ENCODE measurements at regions not wholly inside any gene's neighbourhood (a gene's known extent, or its start where the extent isn't known, plus 50 kb on each side); places are given as distances from the start of the nearest gene placed in this dataset.

DNA sequence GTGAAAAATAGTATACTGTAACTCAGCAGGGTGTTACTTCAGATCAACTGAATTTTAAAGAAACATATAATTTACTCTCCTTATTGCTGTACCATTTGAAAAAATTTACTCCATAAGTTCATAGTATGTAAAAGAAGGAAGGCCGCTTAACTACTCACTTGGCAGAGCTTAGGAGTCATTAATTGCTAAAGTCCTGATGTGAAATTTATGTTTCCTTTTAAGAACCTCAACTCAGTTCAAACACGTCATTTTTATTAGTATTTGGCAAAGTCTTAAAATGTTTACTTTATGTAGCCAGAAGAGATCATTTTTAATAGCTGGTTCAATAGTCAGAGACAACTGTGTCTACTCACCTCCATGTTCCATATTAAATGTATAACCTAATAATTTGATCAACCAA, 268.6 kb downstream of the CDH10 start:
- no peak for DNase-seq (ENCODE audit: low read depth)

DNA sequence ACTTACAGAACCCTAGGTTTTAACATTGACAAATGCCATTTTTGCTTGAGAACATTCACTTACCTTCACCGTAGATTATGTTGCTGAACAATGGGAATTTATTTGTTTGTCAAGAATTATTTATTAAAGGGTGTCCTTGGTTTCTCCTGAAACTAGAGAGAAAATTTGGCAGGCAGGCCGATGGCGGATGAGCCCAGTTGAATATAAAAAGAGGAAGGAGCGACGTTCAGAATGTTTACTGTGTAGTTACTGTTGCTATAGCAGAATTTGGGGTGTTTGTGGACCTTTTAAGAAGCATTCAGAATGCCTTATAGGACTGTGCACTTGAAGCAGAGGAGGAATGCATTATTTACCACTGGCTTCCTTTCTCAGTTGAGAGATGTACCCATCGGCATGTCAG, 268.2 kb downstream of the CDH10 start:
- DNase-seq (ENCODE audit: low read depth), result no peak

DNA sequence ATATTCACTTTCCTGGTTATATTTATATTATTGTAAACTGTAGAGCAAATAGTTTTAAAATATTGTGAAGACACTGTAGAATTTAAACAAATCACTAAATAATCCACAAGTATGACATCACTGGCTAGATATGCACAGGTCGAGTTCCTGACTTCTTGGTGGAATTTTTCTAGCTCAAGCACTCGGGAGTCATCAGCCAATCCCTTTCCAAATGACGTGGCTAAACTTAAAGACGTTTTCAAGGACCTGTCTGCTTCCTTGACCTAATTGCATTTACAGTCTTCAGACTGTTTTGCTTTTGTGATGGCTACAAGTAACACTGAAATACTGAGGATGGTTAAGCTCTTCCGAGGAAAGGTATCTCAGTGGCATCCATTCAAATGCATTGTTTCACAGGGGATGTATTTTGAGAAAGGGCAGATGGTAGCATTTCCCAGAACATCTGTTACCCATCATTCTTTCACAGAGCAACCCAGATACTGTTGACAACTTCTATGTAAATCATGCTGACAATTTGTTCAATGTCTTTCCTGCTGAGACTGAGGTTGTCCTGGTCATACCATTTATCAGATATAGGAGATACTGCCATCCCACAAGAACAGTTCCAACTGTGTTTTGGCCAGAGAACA, 262.8 kb downstream of the CDH10 start:
- DNase-seq (ENCODE audit: low read depth), result peak; percentile 37

DNA sequence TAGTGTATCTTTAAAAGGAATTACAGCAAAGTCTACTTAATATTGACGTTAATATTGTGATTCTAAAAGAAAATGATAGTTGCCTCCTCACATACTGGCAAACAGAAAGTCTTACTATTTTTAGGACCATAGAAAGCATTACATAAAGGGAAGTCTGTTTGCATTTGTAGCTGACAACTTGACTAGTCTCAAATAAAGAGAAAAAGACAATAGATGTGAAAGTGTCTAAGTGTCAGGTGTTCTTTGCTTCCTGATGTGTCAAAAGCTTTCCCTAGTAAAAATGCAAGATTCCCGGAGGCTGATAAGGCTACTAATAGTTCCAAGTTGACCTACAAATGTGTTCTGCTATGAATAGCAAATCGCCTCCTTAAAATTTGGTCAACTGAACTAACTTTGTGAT, 259.7 kb downstream of the CDH10 start:
- DNase-seq (ENCODE audit: low read depth), result no peak

DNA sequence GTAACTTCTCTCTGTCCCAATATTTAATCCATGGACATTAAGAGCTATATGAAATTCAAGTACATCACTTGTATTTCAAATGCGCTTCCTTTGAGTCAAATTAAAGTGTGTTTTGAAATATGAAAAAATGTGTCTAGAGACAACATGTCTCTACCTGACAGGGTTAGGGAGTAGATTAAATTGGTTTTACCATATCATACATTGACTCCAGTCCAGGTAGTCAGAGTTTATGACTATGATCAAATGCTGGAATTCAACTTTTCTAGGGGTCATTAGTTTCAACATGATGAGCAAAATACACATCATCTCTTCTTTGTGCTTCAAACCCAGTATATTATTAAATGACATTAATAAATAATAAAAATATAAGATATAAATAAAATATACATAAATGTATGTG, 259.2 kb downstream of the CDH10 start:
- DNase-seq (ENCODE audit: low read depth), result no peak

DNA sequence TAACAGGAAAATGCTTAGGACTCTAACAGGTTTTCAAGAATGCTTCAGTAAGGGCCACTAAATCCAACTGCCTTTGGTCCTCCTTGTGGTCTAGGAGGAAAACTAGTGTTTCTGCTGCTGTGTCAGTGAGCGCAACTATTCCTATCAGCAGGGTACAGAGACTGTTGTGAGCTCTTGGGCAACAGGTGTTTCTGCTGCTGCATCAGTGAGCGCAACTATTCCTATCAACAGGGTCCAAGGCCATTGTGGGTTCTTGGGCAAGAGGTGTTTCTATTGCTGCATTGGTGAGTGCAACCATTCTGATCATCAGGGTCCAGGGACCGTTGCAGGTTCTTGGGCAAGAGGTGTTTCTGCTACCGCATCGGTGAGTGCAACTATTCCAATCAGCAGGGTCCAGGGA, 256.3 kb downstream of the CDH10 start:
- no peak for DNase-seq (ENCODE audit: low read depth)

GRCh38 chr5:24389968-24390367, 254.8 kb downstream of the CDH10 start:
- no peak for DNase-seq (ENCODE audit: low read depth)

DNA sequence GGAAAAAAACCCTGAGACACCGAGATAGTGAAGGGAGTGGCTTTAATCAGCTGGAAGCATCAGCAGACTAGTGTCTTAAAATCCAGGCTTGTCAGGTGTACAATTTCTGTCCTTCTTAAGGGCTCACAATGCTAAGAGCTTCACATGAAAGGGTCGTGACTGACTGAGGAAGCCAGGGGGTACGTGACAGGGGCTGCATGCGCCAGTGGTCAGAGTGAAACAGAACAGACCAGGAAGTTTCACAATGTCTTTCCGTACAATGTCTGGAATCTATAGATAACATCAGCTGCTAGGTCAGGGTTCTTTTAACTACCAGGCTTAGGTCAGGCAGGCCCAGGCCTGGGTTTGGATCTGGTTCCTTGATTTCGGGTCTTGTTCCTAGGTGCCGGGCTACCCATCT, 253.0 kb downstream of the CDH10 start:
- no peak for DNase-seq (ENCODE audit: low read depth)

DNA sequence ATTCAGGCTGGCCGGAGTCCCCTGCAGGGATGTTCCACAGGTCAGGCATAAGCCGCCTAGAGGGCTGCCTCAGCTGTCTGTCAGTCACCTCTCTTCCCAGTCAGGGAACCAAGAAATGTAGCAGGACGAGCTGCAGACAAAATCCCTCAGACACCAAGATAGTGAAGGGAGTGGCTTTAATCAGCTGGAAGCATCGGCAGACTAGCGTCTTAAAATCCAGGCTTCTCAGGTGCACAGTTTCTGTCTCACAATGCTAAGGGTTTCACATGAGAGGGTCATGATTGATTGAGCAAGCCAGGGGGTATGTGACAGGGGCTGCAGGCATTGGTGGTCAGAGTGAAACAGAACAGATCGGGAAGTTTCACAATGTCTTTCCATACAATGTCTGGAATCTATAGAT, 247.2 kb downstream of the CDH10 start:
- DNase-seq (ENCODE audit: low read depth), result no peak

DNA sequence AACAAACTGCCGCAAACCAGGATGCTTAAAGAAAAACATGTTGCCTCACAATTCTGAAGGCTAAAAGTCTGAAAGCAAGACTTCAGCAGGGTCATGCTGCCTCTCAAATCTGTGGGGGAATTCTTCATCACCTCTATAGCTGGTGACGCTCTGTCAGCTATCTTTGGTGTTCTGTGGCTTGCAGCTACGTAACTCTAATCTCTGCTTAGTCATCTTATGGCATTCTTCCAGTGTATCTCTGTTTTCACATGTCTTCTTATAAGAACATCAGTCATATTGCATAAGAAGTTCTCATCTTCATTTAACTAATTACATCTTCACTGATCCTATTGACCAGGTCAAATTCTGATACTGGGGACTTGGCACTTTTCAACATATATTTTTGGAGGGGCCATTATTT, 243.0 kb downstream of the CDH10 start:
- peak; percentile 46 for DNase-seq (ENCODE audit: low read depth)

- no peak for DNase-seq (ENCODE audit: low read depth)
Measured at GRCh38 chr5:24407466-24407865, 237.3 kb downstream of the CDH10 start.

- DNase-seq (ENCODE audit: low read depth), result no peak
Measured at GRCh38 chr5:24428345-24428744, 216.4 kb downstream of the CDH10 start.

DNA sequence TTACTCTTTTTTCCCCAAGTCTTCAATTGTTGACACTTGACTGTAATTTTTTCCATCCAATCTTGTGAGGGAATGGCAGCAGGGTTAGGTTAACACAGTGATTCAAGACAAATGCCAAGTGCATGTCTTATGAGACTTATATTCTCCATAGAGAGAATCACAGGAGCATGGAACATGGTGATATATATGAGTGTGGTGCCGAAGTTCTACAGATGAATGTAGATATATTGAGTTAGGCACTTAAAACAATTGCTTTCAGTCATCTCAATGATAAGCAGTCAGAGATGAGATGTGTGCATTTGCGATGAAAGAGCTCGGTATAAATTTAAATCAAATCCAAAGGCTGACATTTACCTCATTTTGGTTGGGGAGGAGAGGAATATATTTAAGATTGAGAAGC, 211.2 kb downstream of the CDH10 start:
- DNase-seq (ENCODE audit: low read depth), result no peak

Measured in non-pigmented ciliary epithelial cell (primary cell).